Hepatocyte (in vitro differentiated cells): ENCODE measurements at regions not wholly inside any gene's neighbourhood (a gene's known extent, or its start where the extent isn't known, plus 50 kb on each side); places are given as distances from the start of the nearest gene placed in this dataset.

Experiments
- DNase-seq: peaks from one replicate; pipeline ENCODE4 v3.0.0-alpha.2; 2016; ENCODE audit warnings: low spot score
- H2AFZ ChIP-seq: fragments of 200-600 bp; sonication (generic); 2 replicates; pipeline ENCODE4 v1.6.0; 2016; ENCODE audit warnings: antibody characterized with exemption, mild to moderate bottlenecking
- H3K27ac ChIP-seq: fragments of 200-600 bp; sonication (generic); 2 replicates; pipeline ENCODE4 v1.5.1; 2016; ENCODE audit warnings: mild to moderate bottlenecking
- H3K27me3 ChIP-seq: fragments of 200-600 bp; sonication (generic); 2 replicates; pipeline ENCODE4 v1.6.1; 2016
- H3K36me3 ChIP-seq: fragments of 200-600 bp; sonication (generic); replicated peaks from 2 replicates; pipeline ENCODE4 v1.5.1; 2016; ENCODE audit warnings: low read depth; ENCODE audit not compliant: insufficient read depth
- H3K4me1 ChIP-seq: fragments of 200-600 bp; sonication (generic); 2 replicates; pipeline ENCODE4 v1.5.1; 2016; ENCODE audit warnings: mild to moderate bottlenecking, moderate library complexity; ENCODE audit not compliant: insufficient read depth
- H3K4me2 ChIP-seq: fragments of 200-600 bp; sonication (generic); 2 replicates; pipeline ENCODE4 v1.6.0; 2016
- H3K4me3 ChIP-seq: fragments of 200-600 bp; sonication (generic); 2 replicates; pipeline ENCODE4 v1.5.1; 2016; ENCODE audit warnings: mild to moderate bottlenecking
- H3K79me2 ChIP-seq: fragments of 200-600 bp; sonication (generic); 2 replicates; pipeline ENCODE4 v1.6.0; 2017; ENCODE audit warnings: mild to moderate bottlenecking
- H3K9me2 ChIP-seq: fragments of 200-600 bp; sonication (generic); replicated peaks from 2 replicates; pipeline ENCODE4 v1.6.0; 2017; ENCODE audit warnings: mild to moderate bottlenecking; ENCODE audit not compliant: insufficient read depth
- H3K9me3 ChIP-seq: fragments of 200-600 bp; sonication (generic); 2 replicates; pipeline ENCODE4 v1.5.1; 2016; ENCODE audit warnings: low read depth, mild to moderate bottlenecking
- H4K20me1 ChIP-seq: fragments of 200-600 bp; sonication (generic); 2 replicates; pipeline ENCODE4 v1.6.0; 2016; ENCODE audit warnings: mild to moderate bottlenecking; ENCODE audit not compliant: insufficient read depth, poor library complexity, severe bottlenecking
- EZH2 ChIP-seq: fragments of 200-600 bp; sonication (generic); IDR thresholded peaks from 2 replicates; pipeline ENCODE4 v1.6.1; 2016; ENCODE audit warnings: antibody characterized with exemption, mild to moderate bottlenecking, borderline replicate concordance
- EZH2phosphoT487 ChIP-seq: fragments of 200-600 bp; sonication (generic); IDR thresholded peaks from one replicate; pipeline ENCODE4 v1.6.1; 2018; ENCODE audit warnings: antibody characterized with exemption, mild to moderate bottlenecking, low read depth, moderate library complexity; ENCODE audit not compliant: unreplicated experiment, severe bottlenecking
- WGBS: methylation state at CpG from one replicate; pipeline ENCODE4 v1.1.6; 2016; ENCODE audit warnings: low lambda C conversion rate; ENCODE audit errors: missing lambda C conversion rate; 5-methylcytosine and 5-hydroxymethylcytosine counted together
- TF ChIP-seq, protein P1 (sequence below): fragments of 200-600 bp; sonication (generic); IDR thresholded peaks from 2 replicates; pipeline ENCODE4 v1.5.1; 2016; ENCODE audit warnings: antibody characterized with exemption, mild to moderate bottlenecking; ENCODE audit not compliant: poor library complexity

DNA sequence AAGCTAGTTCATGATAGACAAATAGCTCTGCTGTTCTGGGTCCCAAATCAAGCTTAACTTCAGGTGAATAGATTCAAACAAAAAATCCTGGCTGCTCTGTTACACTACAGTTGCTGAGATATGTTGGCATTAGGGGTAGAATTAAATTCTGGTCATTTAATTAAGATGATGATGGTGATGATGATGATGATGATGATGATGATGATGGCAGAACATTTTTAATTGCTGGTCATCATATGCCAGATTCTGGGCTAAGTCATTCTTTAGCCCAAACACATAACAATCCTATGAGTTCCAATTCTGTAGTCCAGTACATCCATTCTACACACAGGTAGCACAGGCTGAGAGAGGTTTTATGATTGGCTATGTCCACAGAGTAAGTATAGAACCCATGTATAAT is 741.5 kb downstream of the STIM2 start:
- H3K4me2 ChIP-seq, result no peak overlapping the region
- no peak overlapping the region for H3K27ac ChIP-seq
- no peak overlapping the region for H2AFZ ChIP-seq
- no peak for DNase-seq
- H4K20me1 ChIP-seq, result no peaks in the 10 kb centered on the region
- no peaks in the 10 kb centered on the region for H3K27me3 ChIP-seq
- no peaks in the 10 kb centered on the region for H3K9me2 ChIP-seq
- no peaks in the 10 kb centered on the region for H3K9me3 ChIP-seq
- no peaks in the 10 kb centered on the region for H3K79me2 ChIP-seq
- TF ChIP-seq EZH2phosphoT487 (no peak), EZH2 (no peak)
- TF ChIP-seq, protein P1, sequence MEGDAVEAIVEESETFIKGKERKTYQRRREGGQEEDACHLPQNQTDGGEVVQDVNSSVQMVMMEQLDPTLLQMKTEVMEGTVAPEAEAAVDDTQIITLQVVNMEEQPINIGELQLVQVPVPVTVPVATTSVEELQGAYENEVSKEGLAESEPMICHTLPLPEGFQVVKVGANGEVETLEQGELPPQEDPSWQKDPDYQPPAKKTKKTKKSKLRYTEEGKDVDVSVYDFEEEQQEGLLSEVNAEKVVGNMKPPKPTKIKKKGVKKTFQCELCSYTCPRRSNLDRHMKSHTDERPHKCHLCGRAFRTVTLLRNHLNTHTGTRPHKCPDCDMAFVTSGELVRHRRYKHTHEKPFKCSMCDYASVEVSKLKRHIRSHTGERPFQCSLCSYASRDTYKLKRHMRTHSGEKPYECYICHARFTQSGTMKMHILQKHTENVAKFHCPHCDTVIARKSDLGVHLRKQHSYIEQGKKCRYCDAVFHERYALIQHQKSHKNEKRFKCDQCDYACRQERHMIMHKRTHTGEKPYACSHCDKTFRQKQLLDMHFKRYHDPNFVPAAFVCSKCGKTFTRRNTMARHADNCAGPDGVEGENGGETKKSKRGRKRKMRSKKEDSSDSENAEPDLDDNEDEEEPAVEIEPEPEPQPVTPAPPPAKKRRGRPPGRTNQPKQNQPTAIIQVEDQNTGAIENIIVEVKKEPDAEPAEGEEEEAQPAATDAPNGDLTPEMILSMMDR, result no peak
- H3K4me1 ChIP-seq, result no peaks in the 10 kb centered on the region
- no peaks in the 10 kb centered on the region for H3K36me3 ChIP-seq
- H3K4me3 ChIP-seq, result no peak overlapping the region

GRCh38 chr4:27604692-27605091 is 744.1 kb downstream of the STIM2 start:
- Histone ChIP-seq H3K4me2 (no peak overlapping the region), H3K4me1 (no peaks in the 10 kb centered on the region), H3K4me3 (no peak overlapping the region), H4K20me1 (no peaks in the 10 kb centered on the region), H3K9me2 (no peaks in the 10 kb centered on the region), H3K27ac (no peak overlapping the region), H3K27me3 (no peaks in the 10 kb centered on the region), H3K36me3 (no peaks in the 10 kb centered on the region), H2AFZ (no peak overlapping the region), H3K79me2 (no peaks in the 10 kb centered on the region), H3K9me3 (no peaks in the 10 kb centered on the region)
- 81% methylated on average over 3 of the region's 3 CpGs for WGBS
- no peak for DNase-seq
- TF ChIP-seq EZH2 (no peak), EZH2phosphoT487 (no peak)
- TF ChIP-seq, protein P1, result no peak

DNA sequence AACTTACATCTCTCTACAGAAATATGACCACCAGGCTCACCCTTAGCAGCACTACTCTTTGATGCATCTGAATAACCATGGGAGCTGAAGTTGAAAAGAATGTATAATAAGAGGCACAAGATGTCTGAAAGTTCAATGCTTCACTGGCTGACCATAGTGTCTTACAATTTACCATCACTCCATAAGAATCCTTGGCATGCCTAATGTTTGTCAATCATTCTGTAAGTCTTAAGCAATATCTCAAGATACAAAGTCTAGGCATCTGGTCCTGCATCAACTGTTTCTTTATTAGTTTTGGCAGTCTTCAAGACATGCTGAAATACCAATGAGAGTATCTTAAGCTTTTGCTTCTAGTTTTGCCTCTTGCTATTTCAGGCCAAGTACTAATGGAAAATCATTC is 755.5 kb downstream of the STIM2 start:
- H3K27me3 ChIP-seq, result peaks cover 4% of the 10 kb centered on the region
- H3K4me3 ChIP-seq, result no peak overlapping the region
- no peak overlapping the region for H2AFZ ChIP-seq
- no peaks in the 10 kb centered on the region for H3K36me3 ChIP-seq
- H3K4me2 ChIP-seq, result no peak overlapping the region
- no peaks in the 10 kb centered on the region for H3K4me1 ChIP-seq
- H3K9me3 ChIP-seq, result no peaks in the 10 kb centered on the region
- H3K79me2 ChIP-seq, result no peaks in the 10 kb centered on the region
- no peak overlapping the region for H3K27ac ChIP-seq
- no peaks in the 10 kb centered on the region for H3K9me2 ChIP-seq
- TF ChIP-seq, protein P1, result no peak
- TF ChIP-seq EZH2 (no peak), EZH2phosphoT487 (no peak)
- DNase-seq, result no peak
- H4K20me1 ChIP-seq, result no peaks in the 10 kb centered on the region

GRCh38 chr4:27619435-27619834 is 758.8 kb downstream of the STIM2 start:
- H3K9me3 ChIP-seq, result no peaks in the 10 kb centered on the region
- no peak for DNase-seq
- TF ChIP-seq, protein P1, result no peak
- TF ChIP-seq EZH2phosphoT487, result no peak
- no peak overlapping the region for H3K4me2 ChIP-seq
- no peaks in the 10 kb centered on the region for H3K79me2 ChIP-seq
- no peak overlapping the region for H2AFZ ChIP-seq
- no peaks in the 10 kb centered on the region for H3K36me3 ChIP-seq
- H3K4me1 ChIP-seq, result no peaks in the 10 kb centered on the region
- no peak overlapping the region for H3K4me3 ChIP-seq
- H4K20me1 ChIP-seq, result no peaks in the 10 kb centered on the region
- no peak overlapping the region for H3K27ac ChIP-seq
- no peaks in the 10 kb centered on the region for H3K9me2 ChIP-seq
- peaks cover 4% of the 10 kb centered on the region for H3K27me3 ChIP-seq
